Neuronal stem cell (in vitro differentiated cells): ENCODE measurements at regions not wholly inside any gene's neighbourhood (a gene's known extent, or its start where the extent isn't known, plus 50 kb on each side); places are given as distances from the start of the nearest gene placed in this dataset.

Experiments
- DNase-seq: peaks from one replicate; pipeline ENCODE4 v3.0.0-alpha.2; 2013; ENCODE audit warnings: low spot score
- H2AFZ ChIP-seq: one replicate; pipeline ENCODE4 v1.6.1; 2013; ENCODE audit warnings: mild to moderate bottlenecking, low read length, inconsistent platforms
- H2AK5ac ChIP-seq: 2 replicates; pipeline ENCODE4 v1.6.1; 2013; ENCODE audit warnings: low read depth, mild to moderate bottlenecking, inconsistent platforms, low read length, moderate library complexity, mixed read lengths
- H2BK120ac ChIP-seq: 2 replicates; pipeline ENCODE4 v1.6.1; 2013; ENCODE audit warnings: low read depth, mild to moderate bottlenecking, inconsistent platforms, low read length, moderate library complexity, mixed read lengths
- H2BK12ac ChIP-seq: one replicate; pipeline ENCODE4 v1.6.1; 2013; ENCODE audit warnings: low read length, inconsistent platforms
- H2BK15ac ChIP-seq: 2 replicates; pipeline ENCODE4 v1.6.1; 2013; ENCODE audit warnings: mild to moderate bottlenecking, low read length, inconsistent platforms, mixed read lengths
- H2BK5ac ChIP-seq: one replicate; pipeline ENCODE4 v1.6.1; 2013; ENCODE audit warnings: inconsistent platforms, mild to moderate bottlenecking, low read length, moderate library complexity
- H3K14ac ChIP-seq: one replicate; pipeline ENCODE4 v1.6.1; 2013; ENCODE audit warnings: low read length, inconsistent platforms
- H3K18ac ChIP-seq: 2 replicates; pipeline ENCODE4 v1.6.1; 2013; ENCODE audit warnings: low read length, inconsistent platforms
- H3K23ac ChIP-seq: 2 replicates; pipeline ENCODE4 v1.6.1; 2013; ENCODE audit warnings: low read depth, mild to moderate bottlenecking, mixed read lengths, low read length, inconsistent platforms; ENCODE audit not compliant: poor library complexity
- H3K27ac ChIP-seq: replicated peaks from 3 replicates; pipeline ENCODE4 v1.5.1; 2013; ENCODE audit warnings: low read length, inconsistent platforms
- H3K27me3 ChIP-seq, 3 experiments: 2 replicates each; pipeline ENCODE4 v1.6.1; 2013; ENCODE audit warnings: low read length in 3 of 3, mild to moderate bottlenecking in 2 of 3, inconsistent platforms in 1 of 3, low read depth in 1 of 3, mixed read lengths in 1 of 3, moderate library complexity in 1 of 3; ENCODE audit not compliant: control insufficient read depth in 3 of 3, insufficient read depth in 3 of 3
- H3K36me3 ChIP-seq, 2 donors: replicated peaks in 1 of 2; 2 replicates each; pipeline ENCODE4 v1.6.1; 2013; ENCODE audit warnings: low read length in 2 of 2; ENCODE audit not compliant: control insufficient read depth in 2 of 2, insufficient read depth in 2 of 2
- H3K4ac ChIP-seq: 2 replicates; pipeline ENCODE4 v1.6.1; 2013; ENCODE audit warnings: inconsistent platforms, mild to moderate bottlenecking, low read length, moderate library complexity
- H3K4me1 ChIP-seq, 2 donors: 1 replicate in 1 of 2; 2 replicates in 1 of 2; pipeline ENCODE4 v1.6.1; 2013; ENCODE audit warnings: low read length in 2 of 2, low read depth in 1 of 2; ENCODE audit not compliant: control insufficient read depth in 2 of 2, insufficient read depth in 1 of 2
- H3K4me2 ChIP-seq: one replicate; pipeline ENCODE4 v1.6.1; 2013; ENCODE audit warnings: mild to moderate bottlenecking, low read length, inconsistent platforms; ENCODE audit not compliant: insufficient read depth, poor library complexity, severe bottlenecking
- H3K4me3 ChIP-seq, 2 donors: 2 replicates each; pipeline ENCODE4 v1.5.1; 2013; ENCODE audit warnings: low read length in 2 of 2, mild to moderate bottlenecking in 2 of 2, inconsistent platforms in 1 of 2, moderate library complexity in 1 of 2
- H3K79me1 ChIP-seq: one replicate; pipeline ENCODE4 v1.6.1; 2013; ENCODE audit warnings: low read depth, mild to moderate bottlenecking, inconsistent platforms, low read length, moderate library complexity
- H3K9ac ChIP-seq: one replicate; pipeline ENCODE4 v1.6.1; 2013; ENCODE audit warnings: mild to moderate bottlenecking, low read depth, low read length, inconsistent platforms; ENCODE audit not compliant: poor library complexity
- H3K9me3 ChIP-seq, 2 donors: replicated peaks in 1 of 2; 2 replicates each; pipeline versions ENCODE3 to v1.6.1; 2013; ENCODE audit warnings: low read length in 2 of 2, mild to moderate bottlenecking in 2 of 2, inconsistent platforms in 1 of 2, low read depth in 1 of 2, mixed read lengths in 1 of 2, moderate library complexity in 1 of 2; ENCODE audit not compliant: control insufficient read depth in 2 of 2, insufficient read depth in 1 of 2
- H4K8ac ChIP-seq: one replicate; pipeline ENCODE4 v1.6.1; 2013; ENCODE audit warnings: low read depth, mild to moderate bottlenecking, inconsistent platforms, low read length, moderate library complexity
- H4K91ac ChIP-seq: one replicate; pipeline ENCODE4 v1.6.1; 2013; ENCODE audit warnings: low read length, low read depth, mild to moderate bottlenecking, inconsistent platforms; ENCODE audit not compliant: poor library complexity
- WGBS, 2 donors: extraction: QIAGEN DNeasy Blood & Tissue Kit; methylation state at CpG; one replicate each; pipeline ENCODE4 v1.1.7; 2013; ENCODE audit warnings: missing lambda C conversion rate in 2 of 2, mixed read lengths in 1 of 2; ENCODE audit not compliant: insufficient read length in 2 of 2, insufficient replicate concordance in 1 of 2; ENCODE audit errors: extremely low coverage in 2 of 2; 5-methylcytosine and 5-hydroxymethylcytosine counted together

DNA sequence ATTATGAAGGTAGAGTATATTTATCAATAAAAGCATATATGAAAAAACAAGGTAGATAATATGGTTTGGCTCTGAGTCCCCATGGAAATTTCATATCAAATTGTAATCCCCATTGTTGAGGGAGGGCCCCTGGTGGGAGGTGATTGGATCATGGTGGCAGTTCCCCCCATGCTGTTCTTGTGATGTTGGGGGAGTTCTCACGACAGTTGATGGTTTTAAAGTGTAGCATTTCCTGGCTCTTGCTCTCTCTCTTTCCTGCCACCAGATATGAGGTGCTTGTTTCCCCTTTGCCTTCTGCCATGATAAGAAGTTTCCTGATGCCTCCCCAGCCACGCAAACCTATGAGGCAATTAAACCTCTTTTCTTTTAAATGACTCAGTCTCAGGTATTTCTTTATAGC is 260.4 kb downstream of the PPARGC1A start:
- Histone ChIP-seq H2AFZ (no peak overlapping the region), H3K9me3 (no peaks in the 10 kb centered on the region), H2AK5ac (no peak overlapping the region), H3K4ac (no peak overlapping the region), H4K8ac (no peak overlapping the region), H2BK5ac (no peak overlapping the region), H3K18ac (no peak overlapping the region), H3K4me2 (no peak overlapping the region), H3K4me3 (no peak overlapping the region), H3K14ac (no peak overlapping the region), H3K27me3 (no peaks in the 10 kb centered on the region), H2BK15ac (no peak overlapping the region), H3K4me1 (peaks cover 0 to 2% of the 10 kb centered on the region in 2 donors), H3K79me1 (no peaks in the 10 kb centered on the region), H3K9ac (no peak overlapping the region), H3K36me3 (no peaks in the 10 kb centered on the region), H3K23ac (no peak overlapping the region), H4K91ac (no peak overlapping the region), H2BK12ac (no peak overlapping the region), H3K27ac (no peak overlapping the region), H2BK120ac (no peak overlapping the region)
- WGBS, 2 donors = no CpG with 5 or more reads among the region's 2 CpGs
- DNase-seq = no peak

DNA sequence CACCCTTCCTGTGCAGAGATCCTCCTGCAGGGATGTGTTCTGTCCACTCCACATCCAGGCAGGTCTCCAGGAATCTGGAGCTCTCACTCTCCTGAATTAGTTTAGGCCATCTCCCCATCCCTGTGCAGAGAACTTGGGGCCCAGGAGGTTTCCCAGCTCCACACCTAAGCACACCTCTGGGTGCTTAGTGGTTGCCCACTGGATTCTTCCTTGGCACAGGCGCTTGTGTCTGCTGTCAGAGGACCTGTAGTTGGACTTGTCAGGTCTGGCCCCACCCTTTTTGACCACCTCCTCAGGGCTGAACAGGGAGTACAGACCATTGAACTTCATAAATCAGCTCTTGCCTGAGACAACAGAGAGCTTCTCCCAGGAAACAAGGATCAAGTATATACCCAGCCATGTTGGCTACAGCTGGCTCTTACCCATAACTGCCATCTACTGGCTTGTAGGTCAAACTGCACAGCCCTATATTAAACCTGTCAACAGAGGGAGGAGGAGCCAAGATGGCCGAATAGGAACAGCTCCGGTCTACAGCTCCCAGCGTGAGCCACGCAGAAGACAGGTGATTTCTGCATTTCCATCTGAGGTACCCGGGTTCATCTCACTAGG is 275.5 kb downstream of the PPARGC1A start:
- no peak overlapping the region for H3K9ac ChIP-seq
- H3K4ac ChIP-seq = no peak overlapping the region
- no peak overlapping the region for H3K4me3 ChIP-seq
- H4K8ac ChIP-seq = peak overlapping the region; percentile 92
- H2BK120ac ChIP-seq = no peak overlapping the region
- peak overlapping the region; percentile 74 for H2AFZ ChIP-seq
- no peak overlapping the region for H3K14ac ChIP-seq
- no peak overlapping the region for H3K27ac ChIP-seq
- no peak overlapping the region for H3K23ac ChIP-seq
- WGBS, 2 donors = no CpG with 5 or more reads among the region's 6 CpGs
- no peaks in the 10 kb centered on the region for H3K4me1 ChIP-seq
- no peak overlapping the region for H2AK5ac ChIP-seq
- DNase-seq = no peak
- H2BK5ac ChIP-seq = no peak overlapping the region
- H2BK15ac ChIP-seq = no peak overlapping the region
- H3K18ac ChIP-seq = no peak overlapping the region
- no peak overlapping the region for H3K4me2 ChIP-seq
- H3K27me3 ChIP-seq = no peaks in the 10 kb centered on the region
- no peaks in the 10 kb centered on the region for H3K79me1 ChIP-seq
- no peak overlapping the region for H2BK12ac ChIP-seq
- peaks cover 0 to 2% of the 10 kb centered on the region in 2 donors for H3K9me3 ChIP-seq
- no peaks in the 10 kb centered on the region for H3K36me3 ChIP-seq
- H4K91ac ChIP-seq = no peak overlapping the region

DNA sequence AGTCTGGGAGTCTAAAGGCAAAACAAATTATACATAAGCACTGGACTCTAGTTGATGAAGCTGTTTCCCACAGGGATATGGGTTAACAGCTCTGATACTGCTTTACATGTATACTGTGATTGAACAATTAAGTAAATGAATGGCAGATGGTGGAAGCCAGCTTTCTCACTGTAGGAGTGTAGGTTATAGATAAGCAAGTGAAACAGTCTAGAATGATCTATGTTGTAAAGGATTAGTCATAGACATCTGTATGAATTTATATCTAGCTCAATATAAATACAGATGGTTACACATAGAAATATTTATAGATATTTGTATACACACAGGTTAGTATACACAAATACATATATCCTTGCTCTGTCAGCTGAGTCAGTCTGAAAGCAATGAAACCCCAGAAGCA is 276.1 kb downstream of the PPARGC1A start:
- Histone ChIP-seq H4K8ac (no peak overlapping the region), H3K14ac (no peak overlapping the region), H2BK12ac (no peak overlapping the region), H3K23ac (no peak overlapping the region), H3K4me3 (no peak overlapping the region), H3K4me2 (no peak overlapping the region), H3K4me1 (no peaks in the 10 kb centered on the region), H3K18ac (no peak overlapping the region), H3K27ac (no peak overlapping the region), H4K91ac (no peak overlapping the region), H2AK5ac (no peak overlapping the region), H3K9me3 (peaks cover 0 to 2% of the 10 kb centered on the region in 2 donors), H3K36me3 (no peaks in the 10 kb centered on the region), H3K4ac (no peak overlapping the region), H2AFZ (peak overlapping the region; percentile 74), H3K9ac (no peak overlapping the region), H3K27me3 (no peaks in the 10 kb centered on the region), H2BK120ac (no peak overlapping the region), H2BK15ac (no peak overlapping the region), H2BK5ac (no peak overlapping the region), H3K79me1 (no peaks in the 10 kb centered on the region)
- no peak for DNase-seq

DNA sequence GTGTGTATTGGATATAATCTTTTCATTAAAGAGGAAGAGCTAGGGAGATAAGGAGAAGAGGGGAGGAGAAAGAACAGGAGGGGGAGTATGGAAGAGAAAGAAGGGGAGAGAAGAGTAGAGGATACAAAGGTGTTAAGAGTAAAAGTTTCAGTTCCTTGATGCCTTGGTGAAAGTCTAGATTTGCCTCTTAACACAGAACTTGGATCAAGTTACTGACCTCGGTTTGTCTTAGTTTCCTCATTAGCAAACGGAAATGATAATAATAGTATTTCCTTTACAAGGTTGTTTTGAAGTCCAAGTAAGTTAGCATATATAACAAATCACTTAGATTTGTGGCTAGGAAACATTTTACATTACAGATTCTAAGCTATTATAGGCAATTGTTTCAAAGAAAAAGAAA is 287.1 kb downstream of the PPARGC1A start:
- H3K27me3 ChIP-seq = no peaks in the 10 kb centered on the region
- no peaks in the 10 kb centered on the region for H3K79me1 ChIP-seq
- H2BK12ac ChIP-seq = no peak overlapping the region
- no peak overlapping the region for H2BK15ac ChIP-seq
- no peak overlapping the region for H3K27ac ChIP-seq
- no peaks in the 10 kb centered on the region for H3K36me3 ChIP-seq
- H2BK5ac ChIP-seq = no peak overlapping the region
- H3K4me3 ChIP-seq = no peak overlapping the region
- no peaks in the 10 kb centered on the region for H3K9me3 ChIP-seq
- H3K4me1 ChIP-seq = no peaks in the 10 kb centered on the region
- H3K4me2 ChIP-seq = no peak overlapping the region
- no peak overlapping the region for H2BK120ac ChIP-seq
- H3K4ac ChIP-seq = no peak overlapping the region
- H4K91ac ChIP-seq = no peak overlapping the region
- H2AK5ac ChIP-seq = no peak overlapping the region
- no peak for DNase-seq
- H3K14ac ChIP-seq = no peak overlapping the region
- no peak overlapping the region for H4K8ac ChIP-seq
- no peak overlapping the region for H2AFZ ChIP-seq
- no peak overlapping the region for H3K18ac ChIP-seq
- no peak overlapping the region for H3K9ac ChIP-seq
- no CpG with 5 or more reads among the region's 2 CpGs for WGBS, 2 donors
- H3K23ac ChIP-seq = no peak overlapping the region
